ENCODE measurements at regions not wholly inside any gene's neighbourhood (a gene's known extent, or its start where the extent isn't known, plus 50 kb on each side); places are given as distances from the start of the nearest gene placed in this dataset.

- Histone ChIP-seq H3K27ac (ENCODE audit: low read length in 2 of 2) (no peak overlapping the region), H3K79me2 (ENCODE audit: control insufficient read depth, insufficient read depth, low read length) (no peaks in the 10 kb centered on the region), H3K4me1 (ENCODE audit: control insufficient read depth in 2 of 2, insufficient read depth in 2 of 2, low read length in 2 of 2) (no peaks in the 10 kb centered on the region), H4K20me1 (ENCODE audit: control insufficient read depth, insufficient read depth, low read length, poor library complexity, severe bottlenecking) (no peaks in the 10 kb centered on the region), H3K4me3 (ENCODE audit: control extremely low read depth in 1 of 5, extremely low read depth in 1 of 5, insufficient read depth in 1 of 5, low read depth in 2 of 5, low read length in 4 of 5) (no peak overlapping the region), H3K27me3 (replicated peaks in 1 of 4; ENCODE audit: control extremely low read depth in 1 of 4, control insufficient read depth in 3 of 4, insufficient read depth in 4 of 4, low read length in 3 of 4) (no peaks in the 10 kb centered on the region), H3K9ac (ENCODE audit: low read length) (no peak overlapping the region), H3K4me2 (replicated peaks; ENCODE audit: low read depth, low read length, poor library complexity, severe bottlenecking) (no peak overlapping the region), H3K36me3 (replicated peaks in 1 of 2; ENCODE audit: control extremely low read depth in 1 of 2, control insufficient read depth in 1 of 2, extremely low read depth in 1 of 2, insufficient read depth in 2 of 2, low read length in 1 of 2) (no peaks in the 10 kb centered on the region), H3K9me3 (ENCODE audit: control extremely low read depth in 1 of 3, control insufficient read depth in 2 of 3, insufficient read depth in 1 of 3, low read length in 2 of 3) (no peaks in the 10 kb centered on the region), H2AFZ (ENCODE audit: insufficient read depth, low read depth, low read length, poor library complexity, severe bottlenecking) (no peak overlapping the region)
- no peaks in the 10 kb centered on the region for H3K9me3 Mint-ChIP-seq (ENCODE audit: insufficient read depth)
- intact Hi-C loops (cut with micrococcal nuclease): no loop called here
- no peaks in the 10 kb centered on the region for H3K27me3 Mint-ChIP-seq
- ATAC-seq (ENCODE audit: low read depth) (no peak), DNase-seq (no peak)
- H3K27ac Mint-ChIP-seq: no peak overlapping the region
- no peak overlapping the region for H3K4me3 Mint-ChIP-seq
- TF ChIP-seq EZH2 (IDR thresholded peaks at IDR 0.05; ENCODE audit: borderline replicate concordance, insufficient read depth, low read depth, low read length, poor library complexity, severe bottlenecking): no peak
- TF ChIP-seq CTCF (IDR thresholded peaks at IDR 0.05): no peak
- no peaks in the 10 kb centered on the region for H3K4me1 Mint-ChIP-seq
- CTCF ChIA-PET: no interaction called here
- 100% methylated on average over 2 of the region's 4 CpGs for WGBS (ENCODE audit: insufficient coverage)
- POLR2A ChIA-PET: no interaction called here
These were observed 591.2 kb downstream of the ZBBX start for GRCh38 chr3:166788936-166789335.

DNA sequence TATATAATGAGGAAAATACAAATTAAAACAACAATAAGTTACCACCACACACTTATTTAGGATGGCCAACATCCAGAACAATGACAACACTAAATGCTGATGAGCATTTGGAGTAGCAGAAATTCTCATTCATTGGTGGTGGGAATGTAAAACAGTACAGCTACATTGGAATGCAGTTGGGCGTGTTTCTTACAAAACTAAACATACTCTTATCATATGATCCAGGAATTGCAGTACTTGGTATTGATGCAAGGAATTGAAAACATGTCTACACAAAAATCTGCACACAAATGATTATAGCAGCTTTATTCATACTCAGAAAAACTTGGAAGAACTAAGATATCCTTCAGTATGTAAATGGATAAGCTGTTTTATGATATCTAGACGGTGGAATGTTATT, 594.2 kb downstream of the ZBBX start:
- H3K9me3 ChIP-seq (ENCODE audit: control extremely low read depth in 1 of 3, control insufficient read depth in 2 of 3, insufficient read depth in 1 of 3, low read length in 2 of 3): no peaks in the 10 kb centered on the region
- ATAC-seq (ENCODE audit: low read depth) (no peak), DNase-seq (no peak)
- Mint-ChIP-seq H3K4me1 (no peaks in the 10 kb centered on the region), H3K27me3 (no peaks in the 10 kb centered on the region), H3K9me3 (ENCODE audit: insufficient read depth) (no peaks in the 10 kb centered on the region), H3K27ac (no peak overlapping the region), H3K4me3 (no peak overlapping the region)
- no peaks in the 10 kb centered on the region for H3K4me1 ChIP-seq (ENCODE audit: control insufficient read depth in 2 of 2, insufficient read depth in 2 of 2, low read length in 2 of 2)
- H3K27ac ChIP-seq (ENCODE audit: low read length in 2 of 2): no peak overlapping the region
- no peaks in the 10 kb centered on the region for H4K20me1 ChIP-seq (ENCODE audit: control insufficient read depth, insufficient read depth, low read length, poor library complexity, severe bottlenecking)
- H3K4me2 ChIP-seq (replicated peaks; ENCODE audit: low read depth, low read length, poor library complexity, severe bottlenecking): no peak overlapping the region
- intact Hi-C loops (cut with micrococcal nuclease): no loop called here
- H2AFZ ChIP-seq (ENCODE audit: insufficient read depth, low read depth, low read length, poor library complexity, severe bottlenecking): no peak overlapping the region
- H3K36me3 ChIP-seq (replicated peaks in 1 of 2; ENCODE audit: control extremely low read depth in 1 of 2, control insufficient read depth in 1 of 2, extremely low read depth in 1 of 2, insufficient read depth in 2 of 2, low read length in 1 of 2): no peaks in the 10 kb centered on the region
- ChIA-PET POLR2A (no interaction called here), CTCF (no interaction called here)
- no peaks in the 10 kb centered on the region for H3K79me2 ChIP-seq (ENCODE audit: control insufficient read depth, insufficient read depth, low read length)
- WGBS (ENCODE audit: insufficient coverage): no CpG with 5 or more reads among the region's 2 CpGs
- no peak overlapping the region for H3K4me3 ChIP-seq (ENCODE audit: control extremely low read depth in 1 of 5, extremely low read depth in 1 of 5, insufficient read depth in 1 of 5, low read depth in 2 of 5, low read length in 4 of 5)
- H3K27me3 ChIP-seq (replicated peaks in 1 of 4; ENCODE audit: control extremely low read depth in 1 of 4, control insufficient read depth in 3 of 4, insufficient read depth in 4 of 4, low read length in 3 of 4): no peaks in the 10 kb centered on the region
- H3K9ac ChIP-seq (ENCODE audit: low read length): no peak overlapping the region
- no peak for TF ChIP-seq EZH2 (IDR thresholded peaks at IDR 0.05; ENCODE audit: borderline replicate concordance, insufficient read depth, low read depth, low read length, poor library complexity, severe bottlenecking)
- TF ChIP-seq CTCF (IDR thresholded peaks at IDR 0.05): no peak
